Daoy (cell line): ENCODE measurements at regions not wholly inside any gene's neighbourhood (a gene's known extent, or its start where the extent isn't known, plus 50 kb on each side); places are given as distances from the start of the nearest gene placed in this dataset.
A peak's percentile ranks its signal among the peaks of the same experiment; 100 is the strongest.

ENCODE experiments used
- DNase-seq: peaks from one replicate; pipeline ENCODE4 v3.0.0-alpha.2; 2015; ENCODE audit warnings: low read depth

- DNase-seq: no peak
Measured at GRCh38 chr2:122231296-122231695, 475.8 kb downstream of the TSN start.

- DNase-seq: no peak
Measured at GRCh38 chr2:122233372-122233771, 477.9 kb downstream of the TSN start.

GRCh38 chr2:122236152-122236874 lies 480.9 kb downstream of the TSN start:
- peak; percentile 88 for DNase-seq

GRCh38 chr2:122236925-122237324 lies 481.5 kb downstream of the TSN start:
- DNase-seq: no peak

GRCh38 chr2:122237450-122237849 lies 482.0 kb downstream of the TSN start:
- DNase-seq: no peak

- no peak for DNase-seq
Measured at GRCh38 chr2:122238006-122238559, 482.6 kb downstream of the TSN start.

- peak; percentile 10 for DNase-seq
Measured at GRCh38 chr2:122239440-122239839, 484.0 kb downstream of the TSN start.

GRCh38 chr2:122244598-122245229 lies 489.3 kb downstream of the TSN start:
- no peak for DNase-seq

- DNase-seq: no peak
Measured at GRCh38 chr2:122249673-122250072, 494.2 kb downstream of the TSN start.

GRCh38 chr2:122251158-122251557 lies 495.7 kb downstream of the TSN start:
- no peak for DNase-seq

- no peak for DNase-seq
Measured at GRCh38 chr2:122251566-122251965, 496.1 kb downstream of the TSN start.

GRCh38 chr2:122255924-122256323 lies 500.5 kb downstream of the TSN start:
- DNase-seq: peak; percentile 74

- no peak for DNase-seq
Measured at GRCh38 chr2:122261911-122262310, 506.5 kb downstream of the TSN start.

- DNase-seq: no peak
Measured at GRCh38 chr2:122263746-122264145, 508.3 kb downstream of the TSN start.

GRCh38 chr2:122266636-122267035 lies 511.2 kb downstream of the TSN start:
- DNase-seq: no peak

- DNase-seq: no peak
Measured at GRCh38 chr2:122267947-122268346, 512.5 kb downstream of the TSN start.

GRCh38 chr2:122273785-122274419 lies 518.5 kb downstream of the TSN start:
- DNase-seq: no peak

GRCh38 chr2:122277956-122278355 lies 522.5 kb downstream of the TSN start:
- DNase-seq: no peak

- DNase-seq: no peak
Measured at GRCh38 chr2:122300758-122301157, 545.3 kb downstream of the TSN start.

- DNase-seq: peak; percentile 6
Measured at GRCh38 chr2:122307763-122308162, 552.3 kb downstream of the TSN start.

- no peak for DNase-seq
Measured at GRCh38 chr2:122315306-122315705, 559.9 kb downstream of the TSN start.

- no peak for DNase-seq
Measured at GRCh38 chr2:122319539-122320132, 564.2 kb downstream of the TSN start.
